ENCODE measurements at regions not wholly inside any gene's neighbourhood (a gene's known extent, or its start where the extent isn't known, plus 50 kb on each side); places are given as distances from the start of the nearest gene placed in this dataset.

- Histone ChIP-seq H3K4me3 (ENCODE audit: low read depth, low read length) (no peak overlapping the region), H3K9me3 (no peaks in the 10 kb centered on the region), H3K4me1 (no peaks in the 10 kb centered on the region), H3K27me3 (replicated peaks; ENCODE audit: control insufficient read depth, insufficient read depth, low read length) (no peaks in the 10 kb centered on the region), H3K36me3 (ENCODE audit: control insufficient read depth, insufficient read depth, low read length) (no peaks in the 10 kb centered on the region)
- H3K4me1 Mint-ChIP-seq (ENCODE audit: low read depth, unreplicated experiment) = no peaks in the 10 kb centered on the region
- H3K36me3 Mint-ChIP-seq (ENCODE audit: insufficient read depth, unreplicated experiment) = no peaks in the 10 kb centered on the region
- no peak for TF ChIP-seq CTCF (IDR thresholded peaks at IDR 0.05; ENCODE audit: insufficient read depth in 1 of 2, low read depth in 1 of 2, low read length in 1 of 2, severe bottlenecking in 1 of 2, unreplicated experiment in 1 of 2)
- H3K27me3 Mint-ChIP-seq (ENCODE audit: insufficient read depth, unreplicated experiment) = no peaks in the 10 kb centered on the region
- no TSS peak for BruUV-seq (replicated peaks)
- H3K4me3 Mint-ChIP-seq (ENCODE audit: unreplicated experiment) = no peak overlapping the region
- intact Hi-C loops (cut with micrococcal nuclease; ENCODE audit: unreplicated experiment) = no loop called here
- POLR2A ChIA-PET = no interaction called here
- CTCF ChIA-PET = interaction anchor here (2.2 kb wide), 1 partner anchor 9 kb away, joined by 10 read pairs; no protein-coding TSS in a partner anchor
- no peak for DNase-seq
- no peak overlapping the region for H3K27ac Mint-ChIP-seq (ENCODE audit: unreplicated experiment)
- no peaks in the 10 kb centered on the region for H3K9me3 Mint-ChIP-seq (ENCODE audit: unreplicated experiment)
These were observed 57.7 kb upstream of the LRPPRC start for GRCh38 chr2:44053456-44053855.

- H3K4me3 ChIP-seq (ENCODE audit: low read depth, low read length) = no peak overlapping the region
- CTCF ChIA-PET = no interaction called here
- TF ChIP-seq CTCF (IDR thresholded peaks at IDR 0.05; ENCODE audit: insufficient read depth in 1 of 2, low read depth in 1 of 2, low read length in 1 of 2, severe bottlenecking in 1 of 2, unreplicated experiment in 1 of 2) = no peak
- no peaks in the 10 kb centered on the region for H3K36me3 ChIP-seq (ENCODE audit: control insufficient read depth, insufficient read depth, low read length)
- no peaks in the 10 kb centered on the region for H3K9me3 ChIP-seq
- Mint-ChIP-seq H3K36me3 (ENCODE audit: insufficient read depth, unreplicated experiment) (no peaks in the 10 kb centered on the region), H3K27me3 (ENCODE audit: insufficient read depth, unreplicated experiment) (no peaks in the 10 kb centered on the region), H3K4me1 (ENCODE audit: low read depth, unreplicated experiment) (no peaks in the 10 kb centered on the region), H3K9me3 (ENCODE audit: unreplicated experiment) (no peaks in the 10 kb centered on the region), H3K27ac (ENCODE audit: unreplicated experiment) (no peak overlapping the region), H3K4me3 (ENCODE audit: unreplicated experiment) (no peak overlapping the region)
- no peaks in the 10 kb centered on the region for H3K27me3 ChIP-seq (replicated peaks; ENCODE audit: control insufficient read depth, insufficient read depth, low read length)
- POLR2A ChIA-PET = no interaction called here
- H3K4me1 ChIP-seq = no peaks in the 10 kb centered on the region
- BruUV-seq (replicated peaks) = no TSS peak
- no peak for DNase-seq
- intact Hi-C loops (cut with micrococcal nuclease; ENCODE audit: unreplicated experiment) = no loop called here
These were observed 59.4 kb upstream of the LRPPRC start for GRCh38 chr2:44055229-44055628.

GRCh38 chr2:44055664-44056063 lies 59.9 kb upstream of the LRPPRC start:
- no peak for DNase-seq
- intact Hi-C loops (cut with micrococcal nuclease; ENCODE audit: unreplicated experiment) = no loop called here
- Mint-ChIP-seq H3K27ac (ENCODE audit: unreplicated experiment) (no peak overlapping the region), H3K27me3 (ENCODE audit: insufficient read depth, unreplicated experiment) (no peaks in the 10 kb centered on the region), H3K36me3 (ENCODE audit: insufficient read depth, unreplicated experiment) (no peaks in the 10 kb centered on the region), H3K9me3 (ENCODE audit: unreplicated experiment) (no peaks in the 10 kb centered on the region), H3K4me1 (ENCODE audit: low read depth, unreplicated experiment) (no peaks in the 10 kb centered on the region), H3K4me3 (ENCODE audit: unreplicated experiment) (no peak overlapping the region)
- ChIA-PET POLR2A (no interaction called here), CTCF (no interaction called here)
- Histone ChIP-seq H3K9me3 (no peaks in the 10 kb centered on the region), H3K27me3 (replicated peaks; ENCODE audit: control insufficient read depth, insufficient read depth, low read length) (no peaks in the 10 kb centered on the region), H3K4me3 (ENCODE audit: low read depth, low read length) (no peak overlapping the region), H3K4me1 (no peaks in the 10 kb centered on the region), H3K36me3 (ENCODE audit: control insufficient read depth, insufficient read depth, low read length) (no peaks in the 10 kb centered on the region)
- no peak for TF ChIP-seq CTCF (IDR thresholded peaks at IDR 0.05; ENCODE audit: insufficient read depth in 1 of 2, low read depth in 1 of 2, low read length in 1 of 2, severe bottlenecking in 1 of 2, unreplicated experiment in 1 of 2)
- no TSS peak for BruUV-seq (replicated peaks)

Measured in Caco-2 (cell line).